Fibroblast of villous mesenchyme (primary cell): ENCODE measurements at regions not wholly inside any gene's neighbourhood (a gene's known extent, or its start where the extent isn't known, plus 50 kb on each side); places are given as distances from the start of the nearest gene placed in this dataset.

Experiments
- DNase-seq: peaks from one replicate; pipeline ENCODE4 v3.0.0-alpha.2; 2010; ENCODE audit warnings: low read depth
- H3K4me3 ChIP-seq: 2 replicates; pipeline ENCODE4 v1.5.1; 2011; ENCODE audit warnings: low read depth, mild to moderate bottlenecking, low read length
- CTCF ChIP-seq: IDR thresholded peaks from 2 replicates; pipeline ENCODE4 v1.5.1; 2012; ENCODE audit warnings: low read depth, mild to moderate bottlenecking, low read length; ENCODE audit not compliant: insufficient read depth

DNA sequence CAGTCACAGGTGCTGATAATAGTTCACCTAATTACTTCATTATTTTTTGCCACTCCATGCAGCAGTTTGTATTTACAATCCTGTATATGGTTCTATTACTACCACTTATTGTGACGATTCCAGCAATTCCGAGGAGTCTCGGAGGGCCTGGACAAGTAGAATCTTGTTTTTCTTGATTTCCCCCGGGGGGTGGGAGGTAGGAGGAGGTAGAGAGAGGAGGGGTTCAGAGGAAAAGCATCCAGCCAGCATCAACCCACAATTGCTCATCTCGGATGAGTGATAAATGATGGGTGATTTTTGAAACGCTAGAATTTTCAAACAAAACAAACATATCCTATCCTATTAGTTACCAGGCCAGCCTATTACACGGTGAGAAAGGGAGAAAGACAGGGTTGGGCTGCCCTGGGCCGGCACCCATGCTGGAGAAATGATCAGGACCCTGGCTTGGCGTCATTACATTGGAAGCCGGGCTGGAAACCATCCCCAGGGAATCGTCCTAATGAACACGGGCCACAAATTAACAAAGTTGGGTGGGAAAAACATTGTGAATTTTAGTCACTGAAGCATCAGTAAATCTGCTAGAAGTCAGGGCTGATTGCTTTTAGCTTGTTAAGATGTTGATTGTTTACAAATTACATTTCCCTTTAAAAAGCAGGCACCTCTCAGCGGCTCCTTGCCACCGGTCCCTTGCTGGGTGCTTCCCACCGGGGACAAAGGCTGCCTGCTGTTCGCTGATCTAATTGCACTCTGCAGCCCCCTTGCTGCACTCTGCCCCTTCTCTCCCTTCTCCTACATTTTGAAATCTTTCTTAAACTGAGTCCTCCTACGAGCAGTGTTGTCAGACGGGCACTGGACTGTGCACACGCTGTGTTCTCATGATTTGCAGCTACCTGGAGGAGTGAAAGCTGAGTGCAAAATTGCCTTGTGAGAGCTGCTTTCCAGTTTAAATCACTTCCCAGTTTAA is 95.5 kb downstream of the FAM204A start:
- no peak for DNase-seq

GRCh38 chr10:118243907-118244306 is 98.2 kb downstream of the FAM204A start:
- no peak for TF ChIP-seq CTCF
- no peak for DNase-seq
- no peak overlapping the region for H3K4me3 ChIP-seq

More for the DNA sequence above, 95.5 kb downstream of the FAM204A start:
- TF ChIP-seq CTCF = no peak
- H3K4me3 ChIP-seq = no peak overlapping the region

DNA sequence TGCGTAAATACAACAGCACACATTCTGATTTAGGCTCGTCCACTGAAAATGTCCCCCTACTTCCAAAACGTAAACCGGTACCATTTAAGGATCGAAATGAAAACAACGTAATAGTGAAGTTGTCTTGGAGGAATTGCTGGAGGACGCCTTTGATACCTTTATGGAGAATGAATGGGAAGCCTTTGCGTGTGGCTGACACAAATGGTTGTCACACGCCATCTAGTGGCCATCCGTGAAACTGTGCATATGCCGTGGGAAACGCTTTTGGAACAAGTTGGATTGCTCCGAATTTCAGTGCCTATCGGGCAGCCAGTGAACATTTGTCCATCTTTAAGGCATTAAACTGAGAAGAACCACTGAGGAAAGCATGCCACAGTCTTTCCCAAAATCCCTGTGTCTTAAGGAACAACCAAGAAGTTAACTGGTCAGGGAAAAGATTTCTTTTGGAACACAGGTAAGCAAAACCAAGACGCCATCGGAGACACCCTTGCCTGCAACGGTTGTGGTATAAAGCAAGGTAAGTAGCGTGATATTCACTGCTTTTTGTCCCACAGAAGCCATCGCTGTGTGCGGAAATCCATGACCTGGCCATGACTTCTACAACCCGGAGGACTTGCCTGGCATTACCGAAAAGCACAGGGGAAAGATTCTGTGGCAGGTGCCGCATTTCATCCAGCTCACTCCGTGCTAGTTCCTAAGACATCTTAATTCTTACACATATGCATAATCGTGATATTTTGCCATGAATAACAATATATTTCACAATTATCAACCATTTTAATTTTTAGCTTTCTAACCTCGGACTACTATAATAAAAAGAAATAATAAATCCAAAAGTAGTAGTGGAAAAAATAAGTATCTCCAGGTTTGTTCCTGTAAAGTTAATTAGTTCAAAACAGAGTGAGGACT is 100.6 kb downstream of the FAM204A start:
- peak; percentile 84 for DNase-seq
- no peak overlapping the region for H3K4me3 ChIP-seq
- peak; percentile 94 for TF ChIP-seq CTCF

DNA sequence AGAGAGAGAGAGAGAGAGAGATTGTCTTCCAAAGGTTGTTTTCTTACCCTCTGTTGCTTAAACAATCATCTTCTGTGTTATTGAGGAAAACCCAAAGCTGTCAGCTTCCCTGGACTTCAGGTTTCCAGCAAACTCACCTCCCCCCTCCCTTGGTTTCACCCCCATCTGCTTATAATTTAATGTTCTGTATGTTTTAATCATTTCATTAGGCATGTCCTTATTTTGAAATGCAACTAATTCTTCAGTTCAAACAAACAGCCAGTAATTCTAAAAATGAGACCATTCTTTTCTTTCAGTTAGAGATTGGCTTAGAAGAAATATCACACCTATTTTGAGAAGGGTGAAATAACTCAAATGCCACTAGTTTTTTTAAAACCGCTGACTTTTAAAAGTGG is 102.9 kb downstream of the FAM204A start:
- H3K4me3 ChIP-seq = no peak overlapping the region
- no peak for TF ChIP-seq CTCF
- DNase-seq = no peak

GRCh38 chr10:118238573-118239235 is 103.4 kb downstream of the FAM204A start:
- TF ChIP-seq CTCF = no peak
- no peak overlapping the region for H3K4me3 ChIP-seq
- peak; percentile 44 for DNase-seq

DNA sequence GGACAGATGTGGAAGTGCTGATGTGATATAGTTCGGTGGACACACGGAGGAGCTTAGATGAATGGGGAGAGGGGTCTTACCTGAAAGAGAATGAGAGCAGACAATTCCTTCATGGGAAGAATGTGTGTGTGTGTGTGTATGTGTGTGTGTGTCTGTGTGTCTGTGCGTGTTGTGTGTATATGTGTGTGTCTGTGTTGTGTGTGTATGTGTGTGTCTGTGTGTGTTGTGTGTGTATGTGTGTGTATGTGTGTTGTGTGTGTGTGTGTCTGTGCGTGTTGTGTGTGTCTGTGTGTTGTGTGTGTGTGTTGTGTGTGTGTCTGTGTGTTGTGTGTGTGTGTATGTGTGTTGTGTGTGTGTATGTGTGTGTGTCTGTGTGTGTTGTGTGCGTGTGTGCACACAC is 104.2 kb downstream of the FAM204A start:
- no peak for DNase-seq
- no peak for TF ChIP-seq CTCF
- H3K4me3 ChIP-seq = no peak overlapping the region
